KBM-7 (cell line): ENCODE measurements at regions not wholly inside any gene's neighbourhood (a gene's known extent, or its start where the extent isn't known, plus 50 kb on each side); places are given as distances from the start of the nearest gene placed in this dataset.
A peak's percentile ranks its signal among the peaks of the same experiment; 100 is the strongest.

Source experiments
- DNase-seq: peaks from one replicate; pipeline ENCODE4 v3.0.0-alpha.2; 2015
- in situ Hi-C: fragments of 300-500 bp; cut with MboI; formaldehyde crosslinking; loops from 2 replicates; pipeline ENCODE4 v1.14.3; 2020; ENCODE audit warnings: low sequenced_read_pairs, low pct_unique_long_range_greater_than_20kb, mixed read lengths

DNA sequence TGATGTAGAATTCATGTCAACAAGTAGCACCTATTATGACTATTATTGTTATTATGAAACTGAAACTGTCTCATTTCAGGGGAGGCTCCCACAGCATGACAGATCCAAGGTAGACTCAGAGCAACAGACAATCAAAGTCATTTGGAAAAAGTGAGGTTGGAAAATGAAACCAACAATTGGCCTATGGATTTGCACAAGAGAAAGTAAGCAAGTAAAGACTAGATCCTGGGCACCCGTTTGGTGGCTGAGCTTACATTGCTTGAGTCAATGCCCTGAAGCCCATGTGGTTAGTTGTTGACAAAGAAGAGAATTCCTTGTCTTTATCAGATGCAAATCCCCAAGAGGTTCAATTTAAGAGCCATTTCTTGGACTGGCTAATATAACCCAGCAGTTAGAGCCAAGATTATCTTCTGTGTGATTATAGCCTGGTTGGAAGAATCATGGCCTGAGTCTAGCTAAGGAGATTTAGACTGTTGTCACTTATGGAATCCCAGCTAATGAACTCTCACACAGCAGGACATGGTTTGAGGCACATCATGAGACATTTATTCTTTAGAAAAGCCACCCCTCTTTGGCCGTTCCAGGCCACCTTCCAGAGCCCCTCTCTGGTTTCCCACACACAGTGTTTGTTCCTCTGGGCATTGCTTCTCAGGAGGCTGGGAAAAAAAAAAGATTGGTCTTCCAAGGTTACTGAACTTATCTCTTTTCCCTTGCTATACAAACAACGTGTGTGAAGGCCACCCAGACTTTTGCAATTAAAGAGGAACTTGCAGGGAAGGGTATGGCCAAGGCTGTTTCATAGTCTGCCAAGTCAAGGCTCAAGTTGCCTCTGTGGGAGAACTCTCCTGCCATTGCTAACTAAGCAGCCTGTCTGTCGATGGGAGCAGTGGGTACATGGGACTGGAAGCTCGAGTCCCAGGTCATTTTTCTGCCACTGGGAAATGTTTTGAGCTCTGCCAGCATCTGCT is 399.5 kb downstream of the ENC1 start:
- DNase-seq, result peak; percentile 55
- in situ Hi-C loops, result no loop called here

DNA sequence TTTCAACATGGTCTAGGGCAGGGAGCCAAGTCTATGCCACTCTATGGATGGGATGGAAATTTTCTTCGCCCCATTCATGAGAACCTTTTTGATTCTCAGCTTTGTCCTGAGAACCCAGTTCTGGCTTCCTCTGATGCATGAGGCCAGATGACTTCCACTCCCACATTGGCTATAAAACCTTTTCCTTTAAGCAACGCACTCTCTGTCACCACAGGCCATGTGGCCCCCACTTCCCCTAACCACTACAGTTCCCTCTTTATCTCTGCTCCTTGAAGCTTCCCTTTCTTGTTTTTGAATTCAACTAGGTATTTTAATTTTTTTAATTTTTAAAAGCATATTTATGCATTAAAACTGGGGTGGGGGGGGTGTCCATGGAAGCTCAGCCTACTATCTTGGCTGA is 401.3 kb downstream of the ENC1 start:
- peak; percentile 92 for DNase-seq
- in situ Hi-C loops, result no loop called here

DNA sequence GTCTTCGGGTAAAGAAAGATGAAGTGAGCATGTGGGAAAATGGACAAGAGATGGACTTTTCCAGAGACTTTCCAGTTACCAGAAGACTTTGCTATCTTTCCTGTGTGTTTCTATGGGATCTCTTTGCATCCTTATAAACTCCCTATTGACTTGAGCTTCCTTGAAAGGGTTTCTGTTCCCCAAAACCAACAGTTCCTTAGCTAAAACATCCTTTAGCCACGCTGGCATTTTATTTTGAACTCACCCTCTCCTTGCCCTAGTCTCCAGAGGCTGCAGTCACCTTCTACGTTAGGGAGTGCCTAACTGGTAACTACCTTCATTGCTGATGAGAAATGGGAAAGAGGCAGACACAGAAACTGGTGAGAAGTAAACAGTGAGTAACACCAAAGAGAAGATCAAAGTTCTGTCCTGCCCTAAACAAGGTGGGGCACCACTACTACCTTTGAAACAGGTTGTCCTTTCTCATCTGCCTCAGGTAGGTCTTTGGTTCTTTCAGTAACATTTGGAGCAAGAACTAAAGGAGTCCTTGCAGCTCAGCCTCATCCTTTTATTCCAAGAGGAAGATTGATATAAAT is 402.9 kb downstream of the ENC1 start:
- DNase-seq, result no peak
- in situ Hi-C loops, result no loop called here

DNA sequence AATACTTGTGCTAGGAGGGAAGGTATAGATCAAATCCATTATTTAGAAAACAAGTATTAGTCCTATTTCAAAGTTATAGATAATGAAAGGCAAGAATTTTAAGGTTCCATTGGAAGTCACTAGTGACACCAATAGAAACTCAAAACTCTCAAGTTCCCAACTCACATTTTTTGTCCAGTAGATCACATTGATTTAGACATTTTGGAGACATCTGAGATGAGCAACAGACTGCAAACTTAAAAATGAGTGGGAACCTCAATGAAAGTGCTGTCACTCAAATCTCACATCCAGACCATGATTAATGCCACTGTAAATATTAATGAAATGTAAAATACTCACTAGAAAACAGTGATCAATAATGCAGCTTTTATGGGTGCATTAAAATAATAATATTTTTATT is 405.0 kb downstream of the ENC1 start:
- DNase-seq, result no peak
- in situ Hi-C loops, result no loop called here

DNA sequence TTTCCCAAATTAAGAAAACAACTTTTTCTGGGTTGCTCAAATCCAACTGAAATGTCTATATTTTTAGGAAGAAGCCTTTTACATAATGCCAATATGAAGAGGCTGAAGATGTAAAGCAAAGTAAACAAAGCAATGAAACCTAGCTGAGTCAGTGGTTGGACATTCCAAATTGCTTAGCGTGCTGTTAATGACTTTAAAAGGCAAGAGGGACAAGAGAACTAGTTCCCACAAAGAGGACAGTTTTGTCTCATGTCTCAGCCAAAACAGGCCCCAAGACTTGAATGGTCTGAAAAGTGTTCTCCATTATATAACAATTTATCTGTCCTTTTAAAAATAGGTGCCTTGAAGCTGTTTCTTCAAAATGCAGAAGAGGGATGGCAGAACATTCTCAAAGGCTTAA is 407.0 kb downstream of the ENC1 start:
- DNase-seq, result no peak
- in situ Hi-C loops, result no loop called here

DNA sequence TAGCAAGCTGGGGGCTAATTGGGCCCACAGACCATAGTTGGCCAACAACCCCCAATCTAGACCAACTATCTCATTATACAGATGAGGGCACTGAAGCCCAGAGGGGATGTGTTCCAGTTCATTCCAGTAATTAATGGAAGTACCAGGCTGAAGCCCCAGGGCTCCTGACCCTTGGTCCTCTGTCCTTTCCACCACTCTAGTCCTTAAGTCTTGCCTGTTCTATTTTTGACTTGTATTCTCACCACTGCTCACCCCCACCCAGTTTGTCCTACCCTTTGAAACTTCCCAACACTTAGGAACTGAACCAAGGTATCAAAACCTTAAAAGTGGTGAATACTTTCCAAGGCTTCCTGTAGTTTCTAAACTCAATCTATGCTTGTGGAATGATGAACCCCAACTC is 407.4 kb downstream of the ENC1 start:
- in situ Hi-C loops, result no loop called here

DNA sequence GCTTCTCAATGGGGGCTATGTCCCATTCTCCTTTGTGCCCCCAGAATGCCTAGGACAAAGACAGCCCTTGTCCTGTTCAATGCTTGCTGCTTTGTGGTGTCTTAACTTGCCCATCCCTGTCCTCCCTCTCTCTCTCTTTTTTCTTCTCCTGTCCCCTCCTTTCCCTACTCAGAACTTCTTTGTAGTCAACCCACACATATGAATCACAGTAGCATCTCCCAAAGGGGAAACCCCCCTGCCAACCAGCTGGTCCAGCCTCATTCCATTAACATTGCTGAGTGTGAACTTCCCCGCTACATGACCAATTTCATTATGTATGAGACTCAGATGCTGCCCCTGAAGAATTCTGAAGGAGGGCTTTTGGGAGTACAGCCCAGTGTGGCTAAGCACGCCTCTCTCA is 408.3 kb downstream of the ENC1 start:
- in situ Hi-C loops, result no loop called here
- DNase-seq, result no peak

More for the DNA sequence above, 407.4 kb downstream of the ENC1 start:
- no peak for DNase-seq

DNA sequence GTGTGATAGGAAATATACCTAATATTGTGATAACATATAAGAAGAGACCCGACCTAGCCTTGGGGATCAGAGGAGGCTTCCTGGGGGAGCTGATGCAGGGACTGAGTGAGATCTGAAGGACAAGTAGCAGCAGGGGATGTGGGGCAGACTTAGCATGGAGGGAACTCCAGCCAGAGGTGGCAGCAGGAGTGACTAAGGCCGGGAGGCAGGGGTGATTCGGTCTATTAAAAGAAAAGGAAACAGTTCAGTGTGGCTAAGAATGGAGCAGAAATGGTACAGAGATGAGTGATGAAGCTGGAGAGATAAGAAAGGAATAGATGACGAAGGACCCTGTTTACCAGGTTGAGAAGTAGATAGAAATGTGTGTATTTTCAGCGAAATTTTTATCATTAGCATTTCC is 408.8 kb downstream of the ENC1 start:
- DNase-seq, result no peak
- in situ Hi-C loops, result no loop called here

DNA sequence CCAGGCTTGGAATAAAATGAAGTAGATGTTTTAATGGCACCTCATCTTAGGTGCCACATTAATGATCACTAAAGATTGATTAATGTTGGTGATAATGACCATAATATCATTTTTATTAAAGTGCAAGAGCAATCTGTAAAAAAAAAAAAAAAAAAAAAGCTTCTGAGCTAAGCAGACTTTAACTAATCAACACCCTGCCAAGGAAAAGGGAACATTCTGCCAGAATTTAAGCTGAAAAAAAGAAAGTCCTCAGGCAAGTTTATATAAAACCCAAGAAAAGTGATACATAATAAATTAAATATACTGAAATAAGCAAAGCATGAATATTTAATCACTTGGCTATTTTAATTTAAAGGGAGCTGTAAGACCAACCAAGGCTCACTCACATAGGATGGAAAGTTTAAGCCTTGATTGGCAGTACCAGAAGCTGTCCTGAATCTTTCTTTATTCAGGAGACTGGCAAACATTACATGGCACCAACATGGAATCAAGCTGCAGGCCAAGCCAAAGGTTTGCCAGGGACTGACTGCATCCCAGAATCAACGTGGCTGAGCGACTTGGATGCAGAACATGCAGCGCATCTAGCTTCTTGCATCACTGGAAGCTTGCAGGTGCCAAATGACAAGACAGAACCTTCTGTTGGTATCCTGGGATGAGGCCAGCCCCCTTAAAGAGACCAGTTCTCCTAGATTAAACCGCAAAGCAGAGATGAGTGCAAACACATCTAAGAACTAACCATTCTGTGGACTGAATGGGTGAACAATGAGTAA is 413.6 kb downstream of the ENC1 start:
- in situ Hi-C loops, result no loop called here
- DNase-seq, result no peak

DNA sequence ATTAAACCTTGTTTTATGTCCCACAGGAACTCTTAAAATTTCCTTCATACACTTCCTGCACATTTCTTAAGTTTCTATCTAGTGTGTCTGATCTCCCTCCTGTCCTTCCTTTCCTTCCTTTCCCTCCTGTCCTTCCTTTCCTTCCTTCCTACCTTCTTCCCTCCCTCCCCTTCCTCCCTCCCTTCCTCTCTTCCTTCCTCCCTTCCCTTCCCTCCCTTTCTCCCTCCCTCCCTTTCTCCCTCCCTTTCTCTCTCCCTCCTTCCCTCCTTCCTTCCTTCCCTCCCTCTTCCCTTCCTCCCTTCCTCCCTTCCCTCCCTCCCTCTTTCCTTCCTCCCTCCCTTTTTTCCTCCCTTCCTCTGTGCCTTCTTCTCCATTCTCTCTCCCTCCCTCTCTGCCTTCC is 414.9 kb downstream of the ENC1 start:
- no peak for DNase-seq
- in situ Hi-C loops, result no loop called here

DNA sequence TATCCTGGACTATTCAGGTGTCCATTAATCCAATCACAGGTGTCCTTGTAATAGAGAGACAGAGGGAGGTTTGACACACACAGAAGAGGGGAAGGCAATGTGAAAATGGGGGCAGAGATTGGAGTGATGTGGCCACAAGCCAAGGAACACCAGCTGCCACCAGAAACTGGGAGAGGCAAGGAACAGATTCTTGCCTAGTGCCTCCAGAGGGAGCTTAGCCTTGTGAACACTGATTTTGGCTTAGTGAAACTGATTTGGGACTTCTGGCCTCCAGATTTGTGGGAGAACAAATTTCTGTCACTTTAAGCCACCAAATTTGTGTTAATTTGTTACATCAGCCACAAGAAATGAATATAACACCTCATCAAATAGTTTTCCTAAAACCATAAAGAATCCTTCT is 416.2 kb downstream of the ENC1 start:
- no peak for DNase-seq
- in situ Hi-C loops, result loop anchor here (25.0 kb wide), 1 partner anchor 413 kb away; the partner anchor contains the start of gene ENC1

DNA sequence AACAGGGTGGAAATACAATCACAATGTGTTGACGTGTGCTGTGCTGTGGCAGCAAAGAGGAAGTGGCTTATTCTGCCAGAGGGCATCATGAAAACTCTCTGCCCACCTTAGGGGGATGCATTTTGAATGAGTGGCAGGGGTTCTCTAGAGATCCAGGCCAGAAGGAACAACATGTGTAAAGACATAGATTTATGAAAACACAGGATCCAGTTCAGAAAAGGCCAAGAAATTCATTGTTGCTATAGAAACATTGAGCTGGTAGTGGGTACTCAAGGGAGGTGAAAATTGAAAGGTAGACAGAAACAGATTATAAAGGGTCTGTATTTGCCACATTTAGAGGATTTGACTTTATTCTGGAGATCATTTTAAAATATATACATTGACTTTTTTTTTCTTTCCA is 417.7 kb downstream of the ENC1 start:
- DNase-seq, result no peak
- in situ Hi-C loops, result loop anchor here (25.0 kb wide), 1 partner anchor 414 kb away; the partner anchor contains the start of gene ENC1

DNA sequence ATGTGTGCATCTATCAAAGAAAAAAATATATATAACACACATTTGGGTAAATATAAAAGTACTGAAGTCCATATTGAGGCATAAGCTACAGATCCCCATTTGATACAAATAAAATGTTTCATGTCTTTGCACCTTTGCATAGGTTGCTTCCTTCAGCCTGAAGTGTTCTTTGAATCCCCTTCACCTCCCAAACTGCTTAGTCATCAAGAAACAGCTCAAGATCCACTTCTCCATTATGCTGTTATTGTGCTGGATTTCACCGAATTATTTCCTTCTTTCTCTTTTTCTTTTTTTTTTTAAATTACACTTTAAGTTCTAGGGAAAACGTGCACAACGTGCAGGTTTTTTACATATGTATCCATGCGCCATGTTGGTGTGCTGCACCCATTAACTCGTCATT is 419.1 kb downstream of the ENC1 start:
- no peak for DNase-seq
- in situ Hi-C loops, result loop anchor here (25.0 kb wide), 1 partner anchor 416 kb away; the partner anchor contains the start of gene ENC1

DNA sequence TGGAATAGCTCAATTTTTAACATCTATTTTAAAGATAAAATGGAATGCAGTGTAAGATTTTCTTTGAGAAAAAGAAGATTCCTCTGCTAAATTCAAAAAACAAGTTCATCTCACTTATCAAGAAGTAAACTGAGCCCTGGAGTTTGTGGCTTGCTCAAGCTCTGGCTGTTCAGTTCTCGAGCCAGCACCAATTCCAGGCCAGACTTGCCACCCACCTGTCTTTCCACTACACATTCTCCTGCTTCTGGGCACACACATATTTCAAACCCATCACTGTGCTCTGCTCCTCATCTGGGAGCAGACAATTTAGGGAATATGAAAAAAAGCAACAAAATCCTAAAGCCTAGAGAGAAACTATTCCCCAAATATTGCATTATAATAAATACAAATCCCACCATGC is 424.5 kb downstream of the ENC1 start:
- in situ Hi-C loops, result loop anchor here (25.0 kb wide), 1 partner anchor 421 kb away; the partner anchor contains the start of gene ENC1
- DNase-seq, result no peak

DNA sequence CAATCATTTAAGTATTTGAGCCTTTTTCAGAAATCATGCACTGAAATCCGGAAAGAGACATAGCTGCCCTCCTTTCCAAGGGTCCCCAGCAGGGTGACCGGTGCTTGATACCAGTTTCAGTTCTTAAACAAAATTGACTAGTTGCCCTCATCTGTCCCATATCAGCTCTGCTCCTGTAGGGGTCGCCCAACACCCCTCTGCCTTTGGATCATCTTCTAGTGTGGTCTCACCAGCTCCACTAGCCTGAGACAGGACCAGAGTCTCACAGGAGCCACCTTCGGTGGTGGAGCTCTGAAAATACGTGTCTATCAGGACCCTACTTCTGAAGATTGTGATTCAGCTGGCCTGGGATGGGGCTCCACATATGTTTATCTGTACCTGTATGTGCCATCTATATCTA is 428.2 kb downstream of the ENC1 start:
- DNase-seq, result peak; percentile 87
- in situ Hi-C loops, result loop anchor here (25.0 kb wide), 1 partner anchor 425 kb away; the partner anchor contains the start of gene ENC1

DNA sequence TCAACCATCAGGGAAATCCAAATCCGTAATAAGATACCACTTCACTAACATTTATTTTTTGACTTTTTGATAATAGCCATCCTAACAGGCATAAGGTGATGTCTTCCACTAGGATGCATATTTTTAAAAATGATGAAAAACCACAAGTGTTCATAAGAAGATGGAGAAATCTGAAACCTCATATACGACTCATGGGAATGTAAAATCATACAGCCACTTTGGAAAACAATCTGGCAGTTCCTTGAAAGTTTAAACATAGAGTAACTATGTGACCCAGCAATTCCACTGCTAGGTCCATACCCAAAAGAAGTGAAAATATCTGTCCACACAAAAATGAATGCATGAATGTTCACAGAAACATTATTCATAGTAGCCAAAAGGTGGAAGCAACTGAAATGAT is 431.0 kb downstream of the ENC1 start:
- in situ Hi-C loops, result loop anchor here (25.0 kb wide), 1 partner anchor 428 kb away; the partner anchor contains the start of gene ENC1
- DNase-seq, result no peak

DNA sequence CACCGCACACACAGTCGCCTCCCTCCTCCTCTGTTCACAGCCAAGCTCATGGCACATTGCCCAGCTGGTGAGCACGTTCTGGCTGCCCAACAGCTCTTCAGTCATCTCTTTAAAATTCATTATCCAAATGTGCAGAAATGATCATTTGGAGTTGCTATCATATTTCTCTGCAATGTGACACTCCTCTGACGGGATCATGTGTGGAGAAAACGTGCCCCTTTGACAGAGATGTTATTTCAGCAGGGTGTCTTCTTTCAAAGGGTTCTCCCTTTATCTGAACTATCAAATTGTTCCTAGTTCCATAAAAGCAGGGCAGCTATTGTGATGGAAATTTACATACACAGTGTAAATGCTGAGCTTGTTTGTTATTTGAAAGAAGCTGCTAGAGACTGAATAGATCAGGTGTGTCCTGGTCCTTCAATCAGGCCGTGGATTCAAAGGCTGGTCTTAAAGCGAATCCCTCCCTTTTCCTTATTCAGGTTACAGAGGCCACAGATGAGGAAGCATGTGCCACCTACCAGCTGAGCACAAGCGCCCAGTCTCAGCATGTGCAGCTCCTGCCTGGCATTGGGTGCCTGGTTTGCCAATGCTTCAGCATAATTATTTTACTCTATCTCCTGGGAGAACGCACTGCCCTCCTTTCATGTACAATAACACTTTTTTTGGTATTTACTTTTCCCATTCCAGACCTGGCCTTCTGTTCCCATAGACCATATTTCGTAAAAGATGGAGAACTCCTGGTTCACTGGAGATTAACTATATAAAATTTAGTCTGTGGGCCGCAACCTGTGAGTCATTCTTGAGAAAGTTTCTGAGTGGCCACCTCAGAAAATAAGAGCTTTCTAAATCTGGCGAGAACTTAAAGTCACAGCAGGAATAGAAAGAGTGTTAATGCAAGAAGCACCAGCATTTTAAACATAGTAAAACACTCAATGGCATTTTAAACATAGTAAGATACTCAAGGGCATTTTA is 433.7 kb downstream of the ENC1 start:
- DNase-seq, result no peak
- in situ Hi-C loops, result loop anchor here (25.0 kb wide), 1 partner anchor 430 kb away; the partner anchor contains the start of gene ENC1
